Adrenal gland (tissue), 5 donors: ENCODE measurements at regions not wholly inside any gene's neighbourhood (a gene's known extent, or its start where the extent isn't known, plus 50 kb on each side); places are given as distances from the start of the nearest gene placed in this dataset.

Experiments
- POLR2A ChIP-seq, 2 donors: fragments of 450-650 bp; IDR thresholded peaks; one replicate each; pipeline ENCODE4 v1.6.1; 2017; ENCODE audit warnings: antibody characterized with exemption in 2 of 2, mild to moderate bottlenecking in 2 of 2, moderate library complexity in 1 of 2
- TF ChIP-seq, protein P1 (sequence below), 6 experiments: fragments of 450-650 bp in 4 of 6; fragments of 200-600 bp in 2 of 6; sonication (generic) in 1 of 6; IDR thresholded peaks; 1 replicate in 5 of 6; 2 replicates in 1 of 6; pipeline versions ENCODE4 v1.5.1 to v1.8.0; 2016 to 2021; ENCODE audit warnings: antibody characterized with exemption in 6 of 6, mild to moderate bottlenecking in 2 of 6, moderate library complexity in 1 of 6
- donor health status: DM: no; HTN: no; CAD: no.

DNA sequence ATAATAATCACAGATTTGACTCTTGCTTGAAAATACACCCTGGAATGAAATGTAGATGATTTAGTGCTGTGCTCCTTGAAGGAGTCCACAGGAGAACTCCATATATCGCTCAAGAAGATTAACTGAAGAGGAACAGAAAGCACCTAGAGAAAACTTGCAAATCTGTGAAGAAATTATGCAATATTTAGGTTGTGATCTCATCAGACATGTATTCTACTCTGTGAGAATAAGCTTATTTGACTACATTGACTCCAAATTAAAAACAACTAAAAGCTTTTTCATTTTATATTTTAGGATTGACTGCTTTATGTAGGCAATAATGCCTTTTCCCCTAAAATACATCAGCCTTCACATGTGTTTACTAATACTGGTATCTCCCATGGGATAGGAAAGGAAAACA is 906.6 kb upstream of the LRATD1 start:
- TF ChIP-seq, protein P1, sequence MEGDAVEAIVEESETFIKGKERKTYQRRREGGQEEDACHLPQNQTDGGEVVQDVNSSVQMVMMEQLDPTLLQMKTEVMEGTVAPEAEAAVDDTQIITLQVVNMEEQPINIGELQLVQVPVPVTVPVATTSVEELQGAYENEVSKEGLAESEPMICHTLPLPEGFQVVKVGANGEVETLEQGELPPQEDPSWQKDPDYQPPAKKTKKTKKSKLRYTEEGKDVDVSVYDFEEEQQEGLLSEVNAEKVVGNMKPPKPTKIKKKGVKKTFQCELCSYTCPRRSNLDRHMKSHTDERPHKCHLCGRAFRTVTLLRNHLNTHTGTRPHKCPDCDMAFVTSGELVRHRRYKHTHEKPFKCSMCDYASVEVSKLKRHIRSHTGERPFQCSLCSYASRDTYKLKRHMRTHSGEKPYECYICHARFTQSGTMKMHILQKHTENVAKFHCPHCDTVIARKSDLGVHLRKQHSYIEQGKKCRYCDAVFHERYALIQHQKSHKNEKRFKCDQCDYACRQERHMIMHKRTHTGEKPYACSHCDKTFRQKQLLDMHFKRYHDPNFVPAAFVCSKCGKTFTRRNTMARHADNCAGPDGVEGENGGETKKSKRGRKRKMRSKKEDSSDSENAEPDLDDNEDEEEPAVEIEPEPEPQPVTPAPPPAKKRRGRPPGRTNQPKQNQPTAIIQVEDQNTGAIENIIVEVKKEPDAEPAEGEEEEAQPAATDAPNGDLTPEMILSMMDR (IDR thresholded peaks at IDR 0.05) = no peak
- TF ChIP-seq POLR2A (IDR thresholded peaks at IDR 0.05) = no peak
